Type B pancreatic cell (in vitro differentiated cells): ENCODE measurements at regions not wholly inside any gene's neighbourhood (a gene's known extent, or its start where the extent isn't known, plus 50 kb on each side); places are given as distances from the start of the nearest gene placed in this dataset.

Source experiments
- DNase-seq: peaks from one replicate; pipeline ENCODE4 v3.0.0; 2021; ENCODE audit warnings: mixed read lengths; ENCODE audit not compliant: unreplicated experiment; ENCODE audit errors: extremely low spot score
- H3K27ac Mint-ChIP-seq: 2 replicates; pipeline ENCODE4 v1.8.0; 2021; ENCODE audit warnings: mild to moderate bottlenecking, mixed read lengths
- H3K27me3 Mint-ChIP-seq: 2 replicates; pipeline ENCODE4 v1.8.0; 2021; ENCODE audit warnings: mixed read lengths
- H3K36me3 Mint-ChIP-seq: 2 replicates; pipeline ENCODE4 v1.8.0; 2021; ENCODE audit warnings: mixed read lengths
- H3K4me1 Mint-ChIP-seq: one replicate; pipeline ENCODE4 v1.8.0; 2021; ENCODE audit warnings: mixed read lengths; ENCODE audit not compliant: unreplicated experiment
- H3K4me3 Mint-ChIP-seq: 2 replicates; pipeline ENCODE4 v1.8.0; 2021; ENCODE audit warnings: mild to moderate bottlenecking, mixed read lengths
- H3K9me3 Mint-ChIP-seq: 2 replicates; pipeline ENCODE4 v1.8.0; 2021; ENCODE audit warnings: mixed read lengths
- TF ChIP-seq, protein P1 (sequence below): fragments of 200-600 bp; sonication (generic); conservative IDR thresholded peaks from 2 replicates; pipeline ENCODE4 v1.5.0; 2021; ENCODE audit warnings: antibody characterized with exemption, mild to moderate bottlenecking

DNA sequence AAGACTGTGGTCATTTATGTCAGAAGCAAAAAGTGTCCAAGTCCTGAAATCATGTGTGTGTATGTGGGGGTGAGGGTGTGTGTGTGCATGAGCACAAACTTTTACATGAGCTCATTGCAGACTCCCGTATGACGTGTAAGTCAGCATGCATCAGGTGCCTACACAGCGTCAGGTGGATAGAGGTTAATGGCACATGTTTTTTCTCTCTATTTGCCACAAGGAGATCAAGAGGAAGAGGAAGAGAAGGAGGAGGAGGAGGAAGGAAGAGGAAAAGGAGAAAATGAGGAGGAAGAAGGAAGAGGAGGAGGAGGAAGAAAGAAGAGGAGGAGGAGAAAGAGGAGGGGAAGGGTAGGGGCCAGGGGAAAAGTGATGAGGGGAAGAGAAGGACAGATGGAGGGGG lies 178.0 kb upstream of the DYNLRB2 start:
- H3K27me3 Mint-ChIP-seq, result peaks cover 23% of the 10 kb centered on the region
- DNase-seq, result no peak
- H3K27ac Mint-ChIP-seq, result no peak overlapping the region
- TF ChIP-seq, protein P1, sequence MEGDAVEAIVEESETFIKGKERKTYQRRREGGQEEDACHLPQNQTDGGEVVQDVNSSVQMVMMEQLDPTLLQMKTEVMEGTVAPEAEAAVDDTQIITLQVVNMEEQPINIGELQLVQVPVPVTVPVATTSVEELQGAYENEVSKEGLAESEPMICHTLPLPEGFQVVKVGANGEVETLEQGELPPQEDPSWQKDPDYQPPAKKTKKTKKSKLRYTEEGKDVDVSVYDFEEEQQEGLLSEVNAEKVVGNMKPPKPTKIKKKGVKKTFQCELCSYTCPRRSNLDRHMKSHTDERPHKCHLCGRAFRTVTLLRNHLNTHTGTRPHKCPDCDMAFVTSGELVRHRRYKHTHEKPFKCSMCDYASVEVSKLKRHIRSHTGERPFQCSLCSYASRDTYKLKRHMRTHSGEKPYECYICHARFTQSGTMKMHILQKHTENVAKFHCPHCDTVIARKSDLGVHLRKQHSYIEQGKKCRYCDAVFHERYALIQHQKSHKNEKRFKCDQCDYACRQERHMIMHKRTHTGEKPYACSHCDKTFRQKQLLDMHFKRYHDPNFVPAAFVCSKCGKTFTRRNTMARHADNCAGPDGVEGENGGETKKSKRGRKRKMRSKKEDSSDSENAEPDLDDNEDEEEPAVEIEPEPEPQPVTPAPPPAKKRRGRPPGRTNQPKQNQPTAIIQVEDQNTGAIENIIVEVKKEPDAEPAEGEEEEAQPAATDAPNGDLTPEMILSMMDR, result no peak
- no peaks in the 10 kb centered on the region for H3K36me3 Mint-ChIP-seq
- no peaks in the 10 kb centered on the region for H3K4me1 Mint-ChIP-seq
- H3K4me3 Mint-ChIP-seq, result no peak overlapping the region
- no peaks in the 10 kb centered on the region for H3K9me3 Mint-ChIP-seq

DNA sequence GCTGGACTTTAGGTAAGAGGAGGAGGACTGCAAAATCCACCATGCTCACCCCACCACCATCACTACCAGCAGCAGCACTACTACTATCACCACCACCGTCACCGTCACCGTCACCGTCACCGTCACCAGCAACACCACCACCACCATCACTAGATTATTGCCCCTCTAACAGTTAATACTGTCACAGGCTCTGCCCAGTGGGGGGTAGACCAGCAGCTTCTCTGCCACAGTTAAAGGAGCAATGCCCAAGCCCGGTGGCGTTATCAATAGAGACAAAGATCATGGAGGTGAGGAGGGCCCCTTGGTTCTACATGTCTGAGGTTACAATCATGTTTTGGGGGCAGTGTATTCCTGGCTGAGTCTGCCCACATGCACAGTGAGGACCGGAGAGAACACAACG lies 184.4 kb upstream of the DYNLRB2 start:
- TF ChIP-seq, protein P1, result no peak
- no peaks in the 10 kb centered on the region for H3K4me1 Mint-ChIP-seq
- DNase-seq, result no peak
- H3K4me3 Mint-ChIP-seq, result no peak overlapping the region
- no peaks in the 10 kb centered on the region for H3K9me3 Mint-ChIP-seq
- peaks cover 1% of the 10 kb centered on the region for H3K27me3 Mint-ChIP-seq
- no peaks in the 10 kb centered on the region for H3K36me3 Mint-ChIP-seq
- no peak overlapping the region for H3K27ac Mint-ChIP-seq

DNA sequence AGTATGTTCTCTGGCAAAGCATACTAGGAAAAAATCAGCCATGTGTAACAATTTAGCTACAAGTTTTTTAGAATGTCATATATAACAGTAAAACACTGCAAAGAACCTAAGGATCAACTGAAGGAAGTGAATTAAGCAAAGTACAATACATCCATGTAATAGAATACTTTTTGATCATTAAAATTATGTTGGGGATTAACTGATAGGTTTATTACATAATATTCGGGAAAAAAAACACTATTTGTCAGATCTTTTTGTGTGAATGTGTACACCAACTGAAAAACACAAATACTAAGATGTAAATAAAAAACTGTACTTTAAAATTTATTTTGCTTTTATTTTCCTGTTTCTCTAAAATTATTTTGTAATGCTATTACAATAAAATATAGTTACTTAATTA lies 185.5 kb upstream of the DYNLRB2 start:
- TF ChIP-seq, protein P1, result no peak
- H3K4me1 Mint-ChIP-seq, result no peaks in the 10 kb centered on the region
- H3K27me3 Mint-ChIP-seq, result no peaks in the 10 kb centered on the region
- DNase-seq, result no peak
- H3K4me3 Mint-ChIP-seq, result no peak overlapping the region
- H3K36me3 Mint-ChIP-seq, result no peaks in the 10 kb centered on the region
- no peak overlapping the region for H3K27ac Mint-ChIP-seq
- H3K9me3 Mint-ChIP-seq, result no peaks in the 10 kb centered on the region

DNA sequence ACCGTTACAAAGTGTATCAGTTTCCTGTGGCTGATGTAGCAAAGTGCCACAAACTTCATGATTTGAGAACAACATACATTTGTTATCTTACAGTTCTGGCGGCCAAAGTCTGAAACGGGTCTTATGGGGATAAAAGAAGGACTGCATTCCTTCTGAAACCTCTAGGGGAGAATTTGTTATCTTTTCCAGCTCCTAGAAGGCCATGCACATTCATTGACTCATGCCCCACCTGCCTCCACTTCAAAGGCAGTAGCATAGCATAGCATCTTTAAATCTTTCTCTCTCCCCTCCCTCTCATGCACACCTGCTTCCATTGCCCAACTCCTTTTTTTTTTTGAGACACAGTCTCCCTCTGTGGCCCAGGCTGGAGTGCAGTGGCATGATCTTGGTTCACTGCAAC lies 190.7 kb upstream of the DYNLRB2 start:
- Mint-ChIP-seq H3K9me3 (no peaks in the 10 kb centered on the region), H3K4me1 (peaks cover 4% of the 10 kb centered on the region), H3K4me3 (no peak overlapping the region), H3K27ac (no peak overlapping the region), H3K27me3 (no peaks in the 10 kb centered on the region), H3K36me3 (no peaks in the 10 kb centered on the region)
- TF ChIP-seq, protein P1, result no peak
- DNase-seq, result no peak

DNA sequence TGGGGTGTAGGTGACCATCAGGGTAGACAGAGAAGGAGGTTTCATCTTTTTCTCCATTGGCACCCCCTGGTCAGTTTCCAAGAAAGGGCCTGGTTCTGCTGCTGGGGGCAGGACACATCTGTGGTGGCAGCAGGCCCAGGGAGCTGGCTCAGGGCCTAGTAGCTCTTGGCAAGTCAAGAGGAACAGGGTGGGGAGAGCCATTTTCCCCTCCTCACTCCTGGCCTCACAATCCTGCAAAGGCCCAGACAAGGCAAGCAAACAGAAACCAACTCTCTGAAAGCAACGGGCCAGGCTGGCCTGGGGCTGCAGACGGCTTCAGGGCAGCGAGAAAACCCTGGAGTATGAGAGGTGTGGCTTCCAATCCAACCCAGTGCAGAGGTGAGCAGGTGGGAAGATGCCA lies 192.9 kb upstream of the DYNLRB2 start:
- Mint-ChIP-seq H3K27ac (no peak overlapping the region), H3K4me1 (peaks cover 4% of the 10 kb centered on the region), H3K4me3 (no peak overlapping the region), H3K27me3 (no peaks in the 10 kb centered on the region), H3K36me3 (no peaks in the 10 kb centered on the region), H3K9me3 (no peaks in the 10 kb centered on the region)
- TF ChIP-seq, protein P1, result no peak
- no peak for DNase-seq

DNA sequence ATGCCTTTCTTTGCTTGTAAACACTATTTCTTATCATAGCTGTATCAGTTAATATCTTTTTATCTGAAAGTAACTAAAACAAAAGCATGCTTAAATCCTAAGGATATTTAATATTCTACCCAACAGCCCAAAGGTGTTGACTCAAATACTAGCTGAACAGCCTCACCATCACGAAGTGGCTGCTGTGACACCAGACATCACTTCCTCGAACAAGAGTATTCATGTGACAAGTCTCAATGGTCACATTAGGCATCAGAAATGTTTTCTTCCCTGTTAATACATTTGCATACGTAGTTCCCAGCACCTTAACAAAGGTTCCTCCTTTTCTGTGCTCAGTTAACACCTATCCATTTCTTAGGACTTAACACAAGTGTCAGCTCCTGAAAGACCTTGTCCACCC lies 193.8 kb upstream of the DYNLRB2 start:
- peaks cover 4% of the 10 kb centered on the region for H3K4me1 Mint-ChIP-seq
- no peaks in the 10 kb centered on the region for H3K27me3 Mint-ChIP-seq
- TF ChIP-seq, protein P1, result no peak
- no peak overlapping the region for H3K4me3 Mint-ChIP-seq
- no peaks in the 10 kb centered on the region for H3K36me3 Mint-ChIP-seq
- H3K9me3 Mint-ChIP-seq, result no peaks in the 10 kb centered on the region
- H3K27ac Mint-ChIP-seq, result no peak overlapping the region
- DNase-seq, result no peak
